ENCODE measurements at regions not wholly inside any gene's neighbourhood (a gene's known extent, or its start where the extent isn't known, plus 50 kb on each side); places are given as distances from the start of the nearest gene placed in this dataset.

GRCh38 chr1:117783606-117784396 lies 145.6 kb downstream of the GDAP2 start:
- no peak overlapping the region for H2AFZ ChIP-seq (ENCODE audit: low read length)
- no peak for DNase-seq
- no peaks in the 10 kb centered on the region for H3K4me1 ChIP-seq (ENCODE audit: low read length)
- no peaks in the 10 kb centered on the region for H3K9me2 ChIP-seq (replicated peaks; ENCODE audit: insufficient read depth, low read length)
- no peak overlapping the region for H3K9ac ChIP-seq (ENCODE audit: low read length)
- H3K9me3 ChIP-seq (replicated peaks; ENCODE audit: insufficient read depth, low read length), result no peaks in the 10 kb centered on the region
- H3K79me2 ChIP-seq (ENCODE audit: low read length), result no peaks in the 10 kb centered on the region
- no peaks in the 10 kb centered on the region for H3K36me3 ChIP-seq (replicated peaks; ENCODE audit: insufficient read depth, low read length)
- no peak overlapping the region for H3K4me2 ChIP-seq (ENCODE audit: low read depth, low read length)
- H3F3A ChIP-seq (ENCODE audit: insufficient read depth, low read length), result no peaks in the 10 kb centered on the region
- H3K4me3 ChIP-seq (ENCODE audit: low read length), result no peak overlapping the region
- H4K20me1 ChIP-seq (ENCODE audit: insufficient read depth, low read length), result no peaks in the 10 kb centered on the region
- no peaks in the 10 kb centered on the region for H3K27me3 ChIP-seq (replicated peaks; ENCODE audit: insufficient read depth, low read length)
- no peak overlapping the region for H3K27ac ChIP-seq (ENCODE audit: low read length)
- TF ChIP-seq EZH2phosphoT487 (IDR thresholded peaks at IDR 0.05; ENCODE audit: low read length) (no peak), EZH2 (optimal IDR thresholded peaks at IDR 0.05; ENCODE audit: low read depth, low read length) (no peak)
- TF ChIP-seq, protein P1, sequence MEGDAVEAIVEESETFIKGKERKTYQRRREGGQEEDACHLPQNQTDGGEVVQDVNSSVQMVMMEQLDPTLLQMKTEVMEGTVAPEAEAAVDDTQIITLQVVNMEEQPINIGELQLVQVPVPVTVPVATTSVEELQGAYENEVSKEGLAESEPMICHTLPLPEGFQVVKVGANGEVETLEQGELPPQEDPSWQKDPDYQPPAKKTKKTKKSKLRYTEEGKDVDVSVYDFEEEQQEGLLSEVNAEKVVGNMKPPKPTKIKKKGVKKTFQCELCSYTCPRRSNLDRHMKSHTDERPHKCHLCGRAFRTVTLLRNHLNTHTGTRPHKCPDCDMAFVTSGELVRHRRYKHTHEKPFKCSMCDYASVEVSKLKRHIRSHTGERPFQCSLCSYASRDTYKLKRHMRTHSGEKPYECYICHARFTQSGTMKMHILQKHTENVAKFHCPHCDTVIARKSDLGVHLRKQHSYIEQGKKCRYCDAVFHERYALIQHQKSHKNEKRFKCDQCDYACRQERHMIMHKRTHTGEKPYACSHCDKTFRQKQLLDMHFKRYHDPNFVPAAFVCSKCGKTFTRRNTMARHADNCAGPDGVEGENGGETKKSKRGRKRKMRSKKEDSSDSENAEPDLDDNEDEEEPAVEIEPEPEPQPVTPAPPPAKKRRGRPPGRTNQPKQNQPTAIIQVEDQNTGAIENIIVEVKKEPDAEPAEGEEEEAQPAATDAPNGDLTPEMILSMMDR (IDR thresholded peaks at IDR 0.05; ENCODE audit: low read length), result no peak

GRCh38 chr1:117788014-117788413 lies 141.4 kb downstream of the GDAP2 start:
- Histone ChIP-seq H3K27ac (ENCODE audit: low read length) (no peak overlapping the region), H4K20me1 (ENCODE audit: insufficient read depth, low read length) (no peaks in the 10 kb centered on the region), H3K4me1 (ENCODE audit: low read length) (no peaks in the 10 kb centered on the region), H3K4me2 (ENCODE audit: low read depth, low read length) (no peak overlapping the region), H2AFZ (ENCODE audit: low read length) (no peak overlapping the region), H3F3A (ENCODE audit: insufficient read depth, low read length) (no peaks in the 10 kb centered on the region), H3K36me3 (replicated peaks; ENCODE audit: insufficient read depth, low read length) (no peaks in the 10 kb centered on the region), H3K9ac (ENCODE audit: low read length) (no peak overlapping the region), H3K27me3 (replicated peaks; ENCODE audit: insufficient read depth, low read length) (no peaks in the 10 kb centered on the region), H3K9me2 (replicated peaks; ENCODE audit: insufficient read depth, low read length) (no peaks in the 10 kb centered on the region), H3K9me3 (replicated peaks; ENCODE audit: insufficient read depth, low read length) (no peaks in the 10 kb centered on the region), H3K4me3 (ENCODE audit: low read length) (no peak overlapping the region), H3K79me2 (ENCODE audit: low read length) (no peaks in the 10 kb centered on the region)
- no peak for DNase-seq
- TF ChIP-seq EZH2phosphoT487 (IDR thresholded peaks at IDR 0.05; ENCODE audit: low read length) (no peak), EZH2 (optimal IDR thresholded peaks at IDR 0.05; ENCODE audit: low read depth, low read length) (no peak)
- TF ChIP-seq, protein P1 (IDR thresholded peaks at IDR 0.05; ENCODE audit: low read length), result no peak

DNA sequence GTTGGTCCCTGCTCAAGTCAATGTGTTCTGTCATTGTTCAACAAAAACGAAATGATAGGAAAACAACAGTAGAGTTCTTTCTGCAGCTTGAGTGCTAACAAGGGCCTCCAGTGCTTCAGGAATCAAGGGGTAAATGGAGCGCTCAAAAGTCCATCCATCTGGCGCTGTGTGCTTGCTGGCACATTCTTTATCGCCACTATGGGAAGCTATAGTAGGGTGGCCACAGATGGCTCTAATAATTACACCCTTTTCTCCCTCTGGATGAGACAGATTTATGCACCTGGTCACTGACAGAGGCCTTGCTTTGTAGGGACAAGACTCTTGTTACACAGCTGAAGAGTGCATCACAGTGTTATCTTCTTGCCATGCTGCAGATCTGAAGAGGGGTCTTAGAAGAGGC lies 136.0 kb downstream of the GDAP2 start:
- no peak overlapping the region for H3K9ac ChIP-seq (ENCODE audit: low read length)
- H3K27ac ChIP-seq (ENCODE audit: low read length), result no peak overlapping the region
- H3K4me1 ChIP-seq (ENCODE audit: low read length), result no peaks in the 10 kb centered on the region
- TF ChIP-seq, protein P1 (IDR thresholded peaks at IDR 0.05; ENCODE audit: low read length), result no peak
- TF ChIP-seq EZH2phosphoT487 (IDR thresholded peaks at IDR 0.05; ENCODE audit: low read length) (no peak), EZH2 (optimal IDR thresholded peaks at IDR 0.05; ENCODE audit: low read depth, low read length) (no peak)
- no peak overlapping the region for H2AFZ ChIP-seq (ENCODE audit: low read length)
- DNase-seq, result no peak
- H3K9me3 ChIP-seq (replicated peaks; ENCODE audit: insufficient read depth, low read length), result no peaks in the 10 kb centered on the region
- H3K79me2 ChIP-seq (ENCODE audit: low read length), result no peaks in the 10 kb centered on the region
- no peaks in the 10 kb centered on the region for H3K9me2 ChIP-seq (replicated peaks; ENCODE audit: insufficient read depth, low read length)
- no peak overlapping the region for H3K4me3 ChIP-seq (ENCODE audit: low read length)
- no peaks in the 10 kb centered on the region for H3K27me3 ChIP-seq (replicated peaks; ENCODE audit: insufficient read depth, low read length)
- no peaks in the 10 kb centered on the region for H3K36me3 ChIP-seq (replicated peaks; ENCODE audit: insufficient read depth, low read length)
- no peaks in the 10 kb centered on the region for H4K20me1 ChIP-seq (ENCODE audit: insufficient read depth, low read length)
- H3F3A ChIP-seq (ENCODE audit: insufficient read depth, low read length), result no peaks in the 10 kb centered on the region
- no peak overlapping the region for H3K4me2 ChIP-seq (ENCODE audit: low read depth, low read length)

Data from MM.1S (cell line).